H1 (cell line): ENCODE measurements at regions not wholly inside any gene's neighbourhood (a gene's known extent, or its start where the extent isn't known, plus 50 kb on each side); places are given as distances from the start of the nearest gene placed in this dataset.

Experiments used
- CTCF ChIA-PET: fragments of 300-600 bp; sonication (Branson Sonifier 250); formaldehyde crosslinking; loops from one replicate; lab custom pipeline; 2021; ENCODE audit not compliant: partially characterized antibody; lab: Charles Lee
- POLR2A ChIA-PET: fragments of 300-600 bp; sonication (Branson Sonifier 250); formaldehyde crosslinking; loops from one replicate; lab custom pipeline; 2021; ENCODE audit warnings: inconsistent platforms; ENCODE audit not compliant: partially characterized antibody; lab: Charles Lee
- DNase-seq, 2 experiments: peaks; one replicate each; pipeline versions ENCODE4 v3.0.0 to v3.0.0-alpha.2; 2010 to 2022; ENCODE audit warnings: low spot score in 2 of 2, low read depth in 1 of 2, mixed read lengths in 1 of 2
- FAIRE-seq: peaks from 2 replicates; lab custom pipeline; 2011; peaks lifted over from hg19 to GRCh38; lab: Jason Lieb, UNC
- H2AFZ ChIP-seq: 2 replicates; pipeline ENCODE4 v1.8.1; 2012; ENCODE audit warnings: low read length, inconsistent platforms
- H2AK5ac ChIP-seq: 2 replicates; pipeline ENCODE4 v1.6.1; 2013; ENCODE audit warnings: low read depth, low read length
- H2BK120ac ChIP-seq: replicated peaks from 2 replicates; pipeline ENCODE3; 2013; ENCODE audit warnings: low read depth, low read length, inconsistent platforms
- H2BK12ac ChIP-seq: 2 replicates; pipeline ENCODE4 v1.6.1; 2013; ENCODE audit warnings: low read depth, low read length
- H2BK15ac ChIP-seq: 2 replicates; pipeline ENCODE4 v1.6.1; 2013; ENCODE audit warnings: low read length
- H2BK20ac ChIP-seq: 2 replicates; pipeline ENCODE4 v1.6.1; 2013; ENCODE audit warnings: low read length
- H2BK5ac ChIP-seq: 2 replicates; pipeline ENCODE4 v1.6.1; 2013; ENCODE audit warnings: low read depth, low read length
- H3K14ac ChIP-seq: 2 replicates; pipeline ENCODE4 v1.6.1; 2013; ENCODE audit warnings: inconsistent platforms; ENCODE audit not compliant: insufficient read length
- H3K18ac ChIP-seq: 2 replicates; pipeline ENCODE4 v1.6.1; 2013; ENCODE audit warnings: low read length; ENCODE audit errors: extremely low read depth
- H3K23ac ChIP-seq: 2 replicates; pipeline ENCODE4 v1.6.1; 2013; ENCODE audit warnings: inconsistent platforms; ENCODE audit not compliant: insufficient read length
- H3K23me2 ChIP-seq: 2 replicates; pipeline ENCODE4 v1.6.1; 2013; ENCODE audit warnings: low read depth, low read length
- H3K27ac ChIP-seq: 2 replicates; pipeline ENCODE4 v1.6.1; 2011; ENCODE audit warnings: low read depth, low read length, inconsistent platforms
- H3K27me3 ChIP-seq, 4 experiments: replicated peaks in 1 of 4; 1 replicate in 1 of 4; 2 replicates in 3 of 4; pipeline versions ENCODE4 v1.6.1 to v1.8.1; 2011 to 2013; ENCODE audit warnings: low read length in 3 of 4, mild to moderate bottlenecking in 3 of 4, inconsistent platforms in 2 of 4, mixed read lengths in 2 of 4, moderate library complexity in 1 of 4; ENCODE audit not compliant: control insufficient read depth in 3 of 4, insufficient read depth in 3 of 4; ENCODE audit errors: extremely low read depth in 1 of 4
- H3K36me3 ChIP-seq, 4 experiments: 2 replicates each; pipeline versions ENCODE4 v1.6.1 to v1.8.1; 2011 to 2013; ENCODE audit warnings: mild to moderate bottlenecking in 4 of 4, low read length in 3 of 4, moderate library complexity in 2 of 4, control low read depth in 1 of 4, inconsistent platforms in 1 of 4; ENCODE audit not compliant: insufficient read depth in 4 of 4, control insufficient read depth in 2 of 4
- H3K4ac ChIP-seq: replicated peaks from 2 replicates; pipeline ENCODE3; 2013; ENCODE audit warnings: low read length, low read depth, mixed read lengths, inconsistent platforms; ENCODE audit not compliant: insufficient read length
- H3K4me1 ChIP-seq, 4 experiments: replicated peaks in 1 of 4; 1 replicate in 1 of 4; 2 replicates in 3 of 4; pipeline versions ENCODE4 v1.6.1 to v1.8.1; 2011 to 2013; ENCODE audit warnings: low read length in 3 of 4, inconsistent platforms in 2 of 4, mixed read lengths in 1 of 4; ENCODE audit not compliant: insufficient read depth in 4 of 4, control insufficient read depth in 3 of 4
- H3K4me2 ChIP-seq, 2 experiments: 2 replicates each; pipeline versions ENCODE4 v1.6.1 to v1.8.1; 2011 to 2013; ENCODE audit warnings: low read depth in 2 of 2, low read length in 2 of 2, control low read depth in 1 of 2, inconsistent platforms in 1 of 2, mild to moderate bottlenecking in 1 of 2; ENCODE audit not compliant: insufficient read depth in 1 of 2
- H3K4me3 ChIP-seq, 4 experiments: fragments of 200-600, 300-600 bp in 1 of 4; sonication (generic), shearing (Covaris generic), sonication (Bioruptor Twin) in 1 of 4; 2 replicates each; pipeline versions ENCODE4 v1.5.1 to v1.8.1; 2011 to 2016; ENCODE audit warnings: low read length in 4 of 4, low read depth in 3 of 4, control low read depth in 2 of 4, inconsistent platforms in 2 of 4, mild to moderate bottlenecking in 2 of 4, mixed read lengths in 1 of 4, moderate library complexity in 1 of 4; ENCODE audit not compliant: insufficient read depth in 2 of 4; ENCODE audit errors: extremely low read depth in 1 of 4
- H3K56ac ChIP-seq: replicated peaks from 2 replicates; pipeline ENCODE3; 2013; ENCODE audit warnings: low read depth, mild to moderate bottlenecking, mixed read lengths, low read length, inconsistent platforms; ENCODE audit not compliant: insufficient read length
- H3K79me1 ChIP-seq: 2 replicates; pipeline ENCODE4 v1.6.1; 2013; ENCODE audit warnings: low read depth, low read length, control low read depth
- H3K79me2 ChIP-seq, 2 experiments: 2 replicates each; pipeline versions ENCODE4 v1.6.1 to v1.8.1; 2012 to 2013; ENCODE audit warnings: low read length in 2 of 2, mild to moderate bottlenecking in 2 of 2, inconsistent platforms in 1 of 2; ENCODE audit not compliant: insufficient read depth in 2 of 2, control insufficient read depth in 1 of 2
- H3K9ac ChIP-seq, 4 experiments: replicated peaks in 1 of 4; 1 replicate in 1 of 4; 2 replicates in 3 of 4; pipeline versions ENCODE4 v1.6.1 to v1.8.1; 2011 to 2013; ENCODE audit warnings: low read depth in 3 of 4, low read length in 3 of 4, control low read depth in 2 of 4, mild to moderate bottlenecking in 2 of 4, moderate library complexity in 2 of 4, inconsistent platforms in 1 of 4; ENCODE audit errors: extremely low read depth in 1 of 4
- H3K9me3 ChIP-seq, 2 experiments: 2 replicates each; pipeline versions ENCODE4 v1.6.1 to v1.8.1; 2012 to 2013; ENCODE audit warnings: mild to moderate bottlenecking in 2 of 2, moderate library complexity in 2 of 2, control low read depth in 1 of 2, inconsistent platforms in 1 of 2, low read depth in 1 of 2, low read length in 1 of 2, mixed read lengths in 1 of 2; ENCODE audit not compliant: insufficient read depth in 2 of 2
- H4K20me1 ChIP-seq, 2 experiments: replicated peaks in 1 of 2; 2 replicates each; pipeline versions ENCODE3 to v1.8.1; 2011 to 2013; ENCODE audit warnings: inconsistent platforms in 2 of 2, low read length in 2 of 2, mild to moderate bottlenecking in 1 of 2; ENCODE audit not compliant: insufficient read depth in 2 of 2, control insufficient read depth in 1 of 2
- H4K5ac ChIP-seq: 2 replicates; pipeline ENCODE4 v1.6.1; 2013; ENCODE audit warnings: low read length, low read depth, mixed read lengths, inconsistent platforms; ENCODE audit not compliant: insufficient read length
- H4K8ac ChIP-seq: 2 replicates; pipeline ENCODE4 v1.8.0; 2013; ENCODE audit warnings: mild to moderate bottlenecking, moderate library complexity, low read length, inconsistent platforms; ENCODE audit not compliant: insufficient read depth; ENCODE audit errors: extremely low read depth
- H4K91ac ChIP-seq: replicated peaks from 2 replicates; pipeline ENCODE3; 2013; ENCODE audit warnings: low read length, mixed read lengths, inconsistent platforms; ENCODE audit not compliant: insufficient read length
- BRCA1 ChIP-seq: IDR thresholded peaks from 2 replicates; pipeline ENCODE4 v1.6.1; 2012; ENCODE audit warnings: low read depth, low read length, improper control_type of control experiment
- CTCF ChIP-seq, 3 experiments: IDR thresholded peaks; 1 replicate in 2 of 3; 2 replicates in 1 of 3; pipeline versions ENCODE4 v1.5.1 to v1.6.1; 2011; ENCODE audit warnings: low read length in 3 of 3, mild to moderate bottlenecking in 3 of 3, inconsistent platforms in 2 of 3, low read depth in 1 of 3, moderate library complexity in 1 of 3; ENCODE audit not compliant: insufficient read depth in 1 of 3; ENCODE audit errors: control extremely low read depth in 1 of 3
- HDAC2 ChIP-seq, 2 experiments: fragments of 300-600 bp in 1 of 2; sonication (generic) in 1 of 2; IDR thresholded peaks; 2 replicates each; pipeline ENCODE4 v1.6.1; 2011 to 2012; ENCODE audit warnings: low read depth in 2 of 2, low read length in 2 of 2, mild to moderate bottlenecking in 2 of 2, moderate library complexity in 2 of 2, borderline replicate concordance in 1 of 2, inconsistent platforms in 1 of 2
- POLR2A ChIP-seq, 2 experiments: IDR thresholded peaks; 1 replicate in 1 of 2; 2 replicates in 1 of 2; pipeline ENCODE4 v1.6.1; 2011; ENCODE audit warnings: low read depth in 2 of 2, low read length in 2 of 2, mild to moderate bottlenecking in 2 of 2; ENCODE audit errors: control extremely low read depth in 1 of 2
- RBBP5 ChIP-seq: IDR thresholded peaks from 2 replicates; pipeline ENCODE4 v1.7.1; 2012; ENCODE audit warnings: low read depth, mild to moderate bottlenecking, inconsistent platforms, low read length, moderate library complexity, borderline replicate concordance
- RNF2 ChIP-seq: fragments of 200-900, 300-1000 bp; sonication (generic); IDR thresholded peaks from 2 replicates; pipeline ENCODE4 v1.7.1; 2016; ENCODE audit warnings: borderline replicate concordance, low read depth, mild to moderate bottlenecking, antibody characterized with exemption, low read length; ENCODE audit not compliant: poor library complexity, severe bottlenecking; ENCODE audit errors: missing control alignments
- SP2 ChIP-seq: IDR thresholded peaks from 2 replicates; pipeline ENCODE4 v1.6.1; 2012; ENCODE audit warnings: mild to moderate bottlenecking, low read length, inconsistent platforms
- SRF ChIP-seq: IDR thresholded peaks from 2 replicates; pipeline ENCODE4 v1.6.1; 2011; ENCODE audit warnings: mild to moderate bottlenecking, low read depth, low read length, moderate library complexity
- ZNF274 ChIP-seq: IDR thresholded peaks from 2 replicates; pipeline ENCODE4 v1.7.0; 2012; ENCODE audit warnings: low read length, borderline replicate concordance; ENCODE audit errors: extremely low read depth
- WGBS, 2 experiments: shearing (Covaris generic) in 1 of 2; methylation state at CpG; one replicate each; pipeline versions ENCODE4 v1.1.6 to v1.1.7; 2013 to 2015; ENCODE audit warnings: low lambda C conversion rate in 2 of 2, mixed read lengths in 2 of 2, inconsistent platforms in 1 of 2, low coverage in 1 of 2, missing lambda C conversion rate in 1 of 2; ENCODE audit not compliant: insufficient replicate concordance in 2 of 2, insufficient coverage in 1 of 2, insufficient read length in 1 of 2; ENCODE audit errors: extremely low coverage in 1 of 2, missing lambda C conversion rate in 1 of 2; 5-methylcytosine and 5-hydroxymethylcytosine counted together

DNA sequence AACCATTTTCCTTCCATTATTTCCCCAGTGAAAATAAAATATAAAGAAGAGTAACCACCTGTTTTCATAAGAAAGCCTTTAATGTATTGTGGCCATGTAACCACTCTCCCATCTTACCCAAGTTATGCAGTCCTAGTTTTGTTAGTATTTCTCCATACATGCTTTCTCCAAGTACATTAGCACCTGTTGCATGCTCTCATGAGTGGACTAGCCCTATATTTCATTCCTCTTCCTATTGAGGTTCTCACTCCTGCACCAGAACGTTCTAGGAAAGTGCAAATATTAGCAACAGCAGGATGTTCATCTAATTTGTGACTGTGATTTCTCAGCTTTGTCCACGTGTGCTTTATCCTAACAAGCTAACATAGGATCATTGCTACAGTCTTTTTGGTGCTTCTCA, 155.1 kb upstream of the NPVF start:
- no peak overlapping the region for H4K5ac ChIP-seq
- CTCF ChIA-PET: interaction anchor here (0.9 to 17.3 kb wide), 3 partner anchors 117 to 183 kb away, joined by 3 to 283 read pairs (median 63); no protein-coding TSS in a partner anchor
- no peaks in the 10 kb centered on the region for H3K4me1 ChIP-seq
- H3K23ac ChIP-seq: no peak overlapping the region
- H2AFZ ChIP-seq: no peak overlapping the region
- H3K4ac ChIP-seq: no peak overlapping the region
- H2BK12ac ChIP-seq: no peak overlapping the region
- H4K91ac ChIP-seq: no peak overlapping the region
- no peaks in the 10 kb centered on the region for H3K36me3 ChIP-seq
- H3K56ac ChIP-seq: no peak overlapping the region
- TF ChIP-seq RNF2 (no peak), POLR2A (IDR thresholded peaks at IDR 0.05; ENCODE audit: control extremely low read depth in 1 of 2, low read depth in 2 of 2, low read length in 2 of 2) (no peak), HDAC2 (IDR thresholded peaks at IDR 0.05; ENCODE audit: borderline replicate concordance in 1 of 2, low read depth in 2 of 2, low read length in 2 of 2) (no peak), SRF (no peak), SP2 (no peak), CTCF (IDR thresholded peaks at IDR 0.05; ENCODE audit: control extremely low read depth in 1 of 3, insufficient read depth in 1 of 3, low read depth in 1 of 3, low read length in 3 of 3) (no peak), BRCA1 (no peak), ZNF274 (no peak), RBBP5 (no peak)
- no peak overlapping the region for H2BK15ac ChIP-seq
- H3K23me2 ChIP-seq: no peaks in the 10 kb centered on the region
- no peak overlapping the region for H3K9ac ChIP-seq
- POLR2A ChIA-PET: no interaction called here
- H3K27ac ChIP-seq: no peak overlapping the region
- no peak overlapping the region for H3K14ac ChIP-seq
- H2AK5ac ChIP-seq: no peak overlapping the region
- H3K79me1 ChIP-seq: no peaks in the 10 kb centered on the region
- H2BK5ac ChIP-seq: no peak overlapping the region
- H2BK120ac ChIP-seq: no peak overlapping the region
- 69% methylated on average over 2 of the region's 2 CpGs; no CpG with 5 or more reads in 1 of the 2 experiments for WGBS, 2 experiments
- no peak overlapping the region for H3K18ac ChIP-seq
- H3K4me2 ChIP-seq: no peak overlapping the region
- no peak overlapping the region for H3K4me3 ChIP-seq
- DNase-seq (no peak), FAIRE-seq (no peak)
- H3K79me2 ChIP-seq: no peaks in the 10 kb centered on the region
- no peak overlapping the region for H2BK20ac ChIP-seq
- no peaks in the 10 kb centered on the region for H3K27me3 ChIP-seq
- no peaks in the 10 kb centered on the region for H3K9me3 ChIP-seq
- no peaks in the 10 kb centered on the region for H4K20me1 ChIP-seq
- H4K8ac ChIP-seq: no peak overlapping the region
